Ishikawa (cell line): ENCODE measurements at regions not wholly inside any gene's neighbourhood (a gene's known extent, or its start where the extent isn't known, plus 50 kb on each side); places are given as distances from the start of the nearest gene placed in this dataset.

Source experiments
- CEBPB ChIP-seq: IDR thresholded peaks from 2 replicates; pipeline ENCODE4 v1.6.1; 2012
- CREB1 ChIP-seq: IDR thresholded peaks from 2 replicates; pipeline ENCODE4 v1.6.1; 2012; ENCODE audit warnings: low read depth
- EGR1 ChIP-seq: IDR thresholded peaks from 2 replicates; pipeline ENCODE4 v1.6.1; 2012
- EP300 ChIP-seq: IDR thresholded peaks from 2 replicates; pipeline ENCODE4 v1.6.1; 2012; ENCODE audit warnings: borderline replicate concordance
- FOXM1 ChIP-seq: IDR thresholded peaks from 2 replicates; pipeline ENCODE4 v1.6.1; 2012; ENCODE audit warnings: low read depth, borderline replicate concordance
- NFIC ChIP-seq: IDR thresholded peaks from 2 replicates; pipeline ENCODE4 v1.6.1; 2012
- RAD21 ChIP-seq: IDR thresholded peaks from 2 replicates; pipeline ENCODE4 v1.6.1; 2012; ENCODE audit warnings: low read depth
- TAF1 ChIP-seq: IDR thresholded peaks from 2 replicates; pipeline ENCODE4 v1.6.1; 2012; ENCODE audit warnings: low read depth, mild to moderate bottlenecking
- TCF12 ChIP-seq: IDR thresholded peaks from 2 replicates; pipeline ENCODE4 v1.6.1; 2012; ENCODE audit warnings: low read depth
- TEAD4 ChIP-seq: IDR thresholded peaks from 2 replicates; pipeline ENCODE4 v1.6.1; 2012
- YY1 ChIP-seq: IDR thresholded peaks from 2 replicates; pipeline ENCODE4 v1.6.1; 2012; ENCODE audit warnings: low read depth
- ZBTB7A ChIP-seq: IDR thresholded peaks from 2 replicates; pipeline ENCODE4 v1.6.1; 2012; ENCODE audit warnings: low read depth
- TF ChIP-seq, protein P1 (sequence below): IDR thresholded peaks from 2 replicates; pipeline ENCODE4 v1.6.1; 2012
- TF ChIP-seq, protein P2 (sequence below): IDR thresholded peaks from 2 replicates; pipeline ENCODE4 v1.6.1; 2012; ENCODE audit warnings: low read depth, mild to moderate bottlenecking
- TF ChIP-seq, protein P3 (sequence below): IDR thresholded peaks from 2 replicates; pipeline ENCODE4 v1.6.1; 2012

DNA sequence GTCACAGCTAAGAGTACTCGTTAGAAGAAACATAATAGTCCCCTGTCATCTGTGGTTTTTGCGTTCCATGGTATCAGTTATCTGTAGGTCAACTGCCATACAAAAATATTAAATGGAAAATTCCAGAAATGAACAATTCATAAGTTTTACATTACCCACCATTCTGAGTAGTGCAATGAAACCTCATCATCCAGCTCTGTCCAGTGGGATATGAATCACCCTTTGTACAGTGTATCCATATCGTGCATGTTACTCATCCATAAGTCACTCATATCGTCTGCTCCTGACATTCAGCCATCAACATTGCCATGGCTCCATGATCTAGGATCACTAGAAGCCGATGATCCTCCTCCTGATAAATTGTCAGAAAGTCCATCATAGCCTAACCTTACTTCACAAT is 174.9 kb upstream of the C11orf87 start:
- no peak for TF ChIP-seq EGR1
- TF ChIP-seq TCF12 = no peak
- no peak for TF ChIP-seq TAF1
- TF ChIP-seq CEBPB = no peak
- TF ChIP-seq NFIC = no peak
- no peak for TF ChIP-seq RAD21
- no peak for TF ChIP-seq YY1
- no peak for TF ChIP-seq FOXM1

DNA sequence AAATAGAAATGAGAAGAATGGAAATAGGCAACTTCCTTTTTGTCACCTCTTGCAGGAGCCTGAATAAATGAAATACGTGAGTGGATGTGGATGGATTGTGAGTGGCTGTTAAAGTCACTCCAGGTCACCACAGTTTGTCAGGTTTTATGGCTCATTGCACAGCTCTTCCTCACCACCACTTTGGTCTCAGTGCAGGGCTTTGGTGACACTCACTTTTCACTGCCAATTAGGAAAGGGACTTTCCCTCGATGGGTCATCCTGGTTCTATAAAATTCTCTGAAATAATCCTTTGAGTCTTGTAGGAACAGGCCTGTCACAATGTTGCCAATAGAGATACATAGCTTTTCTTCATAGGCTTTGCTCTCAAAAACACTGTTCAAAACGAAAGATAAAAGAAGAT is 172.4 kb upstream of the C11orf87 start:
- no peak for TF ChIP-seq TCF12

DNA sequence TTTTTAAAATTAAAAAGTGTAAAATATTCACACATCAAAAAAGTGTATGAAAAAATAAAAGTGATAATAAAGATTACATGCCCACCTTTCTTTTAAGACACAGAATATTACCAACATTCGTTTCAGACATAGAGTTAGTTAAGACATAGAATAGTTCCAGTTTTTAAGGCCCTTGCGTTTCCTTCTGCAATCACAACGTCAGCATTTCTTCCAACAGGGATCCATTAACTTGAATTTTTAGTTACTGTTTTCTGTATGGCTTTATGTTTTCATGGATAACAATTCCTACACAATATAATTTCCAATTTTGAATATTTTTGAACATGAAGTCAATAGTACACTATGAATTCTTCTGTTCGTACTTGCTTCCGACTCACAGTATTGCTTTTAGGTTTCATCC is 170.8 kb upstream of the C11orf87 start:
- TF ChIP-seq CEBPB = no peak
- no peak for TF ChIP-seq TAF1
- no peak for TF ChIP-seq ZBTB7A
- TF ChIP-seq, protein P1, sequence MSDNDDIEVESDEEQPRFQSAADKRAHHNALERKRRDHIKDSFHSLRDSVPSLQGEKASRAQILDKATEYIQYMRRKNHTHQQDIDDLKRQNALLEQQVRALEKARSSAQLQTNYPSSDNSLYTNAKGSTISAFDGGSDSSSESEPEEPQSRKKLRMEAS = no peak
- TF ChIP-seq EP300 = no peak
- no peak for TF ChIP-seq CREB1
- no peak for TF ChIP-seq RAD21
- TF ChIP-seq, protein P2, sequence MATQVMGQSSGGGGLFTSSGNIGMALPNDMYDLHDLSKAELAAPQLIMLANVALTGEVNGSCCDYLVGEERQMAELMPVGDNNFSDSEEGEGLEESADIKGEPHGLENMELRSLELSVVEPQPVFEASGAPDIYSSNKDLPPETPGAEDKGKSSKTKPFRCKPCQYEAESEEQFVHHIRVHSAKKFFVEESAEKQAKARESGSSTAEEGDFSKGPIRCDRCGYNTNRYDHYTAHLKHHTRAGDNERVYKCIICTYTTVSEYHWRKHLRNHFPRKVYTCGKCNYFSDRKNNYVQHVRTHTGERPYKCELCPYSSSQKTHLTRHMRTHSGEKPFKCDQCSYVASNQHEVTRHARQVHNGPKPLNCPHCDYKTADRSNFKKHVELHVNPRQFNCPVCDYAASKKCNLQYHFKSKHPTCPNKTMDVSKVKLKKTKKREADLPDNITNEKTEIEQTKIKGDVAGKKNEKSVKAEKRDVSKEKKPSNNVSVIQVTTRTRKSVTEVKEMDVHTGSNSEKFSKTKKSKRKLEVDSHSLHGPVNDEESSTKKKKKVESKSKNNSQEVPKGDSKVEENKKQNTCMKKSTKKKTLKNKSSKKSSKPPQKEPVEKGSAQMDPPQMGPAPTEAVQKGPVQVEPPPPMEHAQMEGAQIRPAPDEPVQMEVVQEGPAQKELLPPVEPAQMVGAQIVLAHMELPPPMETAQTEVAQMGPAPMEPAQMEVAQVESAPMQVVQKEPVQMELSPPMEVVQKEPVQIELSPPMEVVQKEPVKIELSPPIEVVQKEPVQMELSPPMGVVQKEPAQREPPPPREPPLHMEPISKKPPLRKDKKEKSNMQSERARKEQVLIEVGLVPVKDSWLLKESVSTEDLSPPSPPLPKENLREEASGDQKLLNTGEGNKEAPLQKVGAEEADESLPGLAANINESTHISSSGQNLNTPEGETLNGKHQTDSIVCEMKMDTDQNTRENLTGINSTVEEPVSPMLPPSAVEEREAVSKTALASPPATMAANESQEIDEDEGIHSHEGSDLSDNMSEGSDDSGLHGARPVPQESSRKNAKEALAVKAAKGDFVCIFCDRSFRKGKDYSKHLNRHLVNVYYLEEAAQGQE = no peak
- TF ChIP-seq TCF12 = no peak
- no peak for TF ChIP-seq YY1
- TF ChIP-seq, protein P3, sequence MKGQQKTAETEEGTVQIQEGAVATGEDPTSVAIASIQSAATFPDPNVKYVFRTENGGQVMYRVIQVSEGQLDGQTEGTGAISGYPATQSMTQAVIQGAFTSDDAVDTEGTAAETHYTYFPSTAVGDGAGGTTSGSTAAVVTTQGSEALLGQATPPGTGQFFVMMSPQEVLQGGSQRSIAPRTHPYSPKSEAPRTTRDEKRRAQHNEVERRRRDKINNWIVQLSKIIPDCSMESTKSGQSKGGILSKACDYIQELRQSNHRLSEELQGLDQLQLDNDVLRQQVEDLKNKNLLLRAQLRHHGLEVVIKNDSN = no peak

DNA sequence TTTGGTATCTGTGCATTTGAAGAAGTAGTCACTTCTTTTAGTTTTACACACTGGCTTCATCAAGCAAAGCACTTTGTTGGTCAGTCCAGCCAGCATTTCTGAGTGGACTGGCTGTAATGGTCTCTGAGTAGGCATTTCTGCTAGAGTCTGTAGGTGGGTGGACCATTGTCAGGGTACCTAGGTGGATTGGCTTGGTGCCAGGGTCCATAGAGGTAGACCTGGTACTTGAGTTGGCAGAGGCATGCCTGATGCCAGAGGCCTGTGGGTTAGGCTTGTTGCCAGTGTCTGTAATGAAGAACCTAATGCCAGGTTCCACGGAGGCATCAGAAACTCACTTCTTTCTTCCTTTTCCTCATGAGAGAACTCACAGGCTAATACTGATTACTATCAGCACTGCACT is 157.9 kb upstream of the C11orf87 start:
- no peak for TF ChIP-seq EGR1
- no peak for TF ChIP-seq CEBPB
- no peak for TF ChIP-seq NFIC
- TF ChIP-seq, protein P1 = no peak
- no peak for TF ChIP-seq TEAD4
- TF ChIP-seq, protein P3 = no peak
- TF ChIP-seq, protein P2 = no peak
- no peak for TF ChIP-seq FOXM1
- TF ChIP-seq CREB1 = no peak
- TF ChIP-seq RAD21 = no peak
- no peak for TF ChIP-seq TAF1
- no peak for TF ChIP-seq YY1
- TF ChIP-seq ZBTB7A = no peak
- TF ChIP-seq EP300 = no peak

DNA sequence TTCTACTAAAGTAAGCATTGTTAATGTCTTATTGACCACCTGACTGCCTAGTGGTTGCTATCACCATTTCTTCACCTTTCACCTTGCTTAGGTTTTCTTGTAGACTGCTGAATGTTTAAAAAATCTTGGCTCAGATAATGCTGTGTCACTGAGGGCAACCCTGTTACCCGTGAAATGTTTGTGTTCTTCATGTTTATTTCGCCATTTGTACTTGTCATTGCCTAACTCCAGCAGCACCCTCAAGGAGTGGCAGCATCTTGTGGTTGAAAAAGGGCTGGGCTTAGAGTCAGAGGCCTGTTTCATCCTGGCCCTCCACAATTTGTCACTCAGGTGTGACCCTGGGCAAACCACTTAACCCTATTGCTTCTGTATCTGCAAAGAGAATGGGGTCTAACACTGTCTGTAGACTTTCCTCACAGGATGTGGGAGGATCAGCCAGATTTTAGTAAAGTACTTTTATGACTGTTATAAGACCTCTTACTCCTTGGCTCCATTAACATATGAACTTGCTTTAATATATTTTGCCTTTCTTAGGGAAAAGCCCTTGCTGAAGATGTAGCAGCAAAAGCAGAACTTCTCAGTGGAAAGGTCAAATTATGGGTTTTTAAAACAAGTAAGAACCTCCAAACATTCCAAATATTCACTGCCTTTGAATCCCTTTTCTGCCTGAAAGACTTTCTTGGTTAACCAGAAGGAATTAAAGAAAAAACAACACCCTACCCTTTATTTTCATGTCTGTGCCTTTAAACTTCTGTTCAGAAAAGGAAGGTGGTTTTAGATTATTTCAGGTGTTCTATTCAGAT is 154.5 kb upstream of the C11orf87 start:
- no peak for TF ChIP-seq ZBTB7A
- no peak for TF ChIP-seq RAD21

DNA sequence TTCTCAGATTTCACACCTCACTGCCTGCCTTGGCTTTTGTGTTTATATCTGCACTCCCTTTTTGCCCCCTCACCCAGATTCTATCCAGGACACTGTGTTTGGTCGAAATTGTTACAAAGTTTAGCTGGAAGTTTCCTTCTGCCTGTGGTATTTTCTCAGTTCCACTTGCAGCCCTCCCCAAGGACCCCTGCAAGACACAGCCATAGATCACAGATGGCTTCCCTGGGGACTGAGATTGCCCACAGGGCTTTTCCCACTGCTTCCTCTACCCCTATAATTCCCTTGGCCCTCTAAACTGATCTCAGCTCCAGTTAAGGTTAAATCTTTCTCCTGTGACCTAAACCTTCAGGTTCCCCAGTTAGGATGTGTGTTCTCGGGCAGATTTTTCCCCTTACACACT is 146.1 kb upstream of the C11orf87 start:
- TF ChIP-seq EP300 = no peak
- no peak for TF ChIP-seq FOXM1
- TF ChIP-seq, protein P2 = no peak
- no peak for TF ChIP-seq YY1
- no peak for TF ChIP-seq TCF12
